ENCODE measurements at regions not wholly inside any gene's neighbourhood (a gene's known extent, or its start where the extent isn't known, plus 50 kb on each side); places are given as distances from the start of the nearest gene placed in this dataset.

DNA sequence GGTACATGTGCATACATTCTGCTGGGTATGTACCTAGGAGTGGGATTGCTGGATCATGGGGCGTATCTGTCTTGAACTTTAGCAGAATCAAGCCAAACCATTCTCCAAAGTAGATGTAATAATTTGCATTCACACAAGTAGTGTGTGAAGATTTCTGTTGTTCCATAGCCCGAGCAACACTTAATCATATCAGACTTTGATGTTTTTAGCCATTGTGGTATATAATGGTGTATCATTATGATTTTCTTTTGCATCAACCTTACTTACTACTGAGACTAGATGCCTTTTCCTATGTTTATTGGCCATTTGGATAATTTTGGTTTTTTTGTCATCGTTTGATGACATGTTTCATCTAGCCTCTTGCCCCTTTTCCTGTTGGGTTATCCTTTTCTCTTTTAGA lies 72.0 kb upstream of the TNRC6B start (continued):
- TF ChIP-seq, protein P1, sequence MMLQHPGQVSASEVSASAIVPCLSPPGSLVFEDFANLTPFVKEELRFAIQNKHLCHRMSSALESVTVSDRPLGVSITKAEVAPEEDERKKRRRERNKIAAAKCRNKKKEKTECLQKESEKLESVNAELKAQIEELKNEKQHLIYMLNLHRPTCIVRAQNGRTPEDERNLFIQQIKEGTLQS (IDR thresholded peaks at IDR 0.05; ENCODE audit: insufficient read depth, low read depth, low read length), result no peak
- TF ChIP-seq SP1 (IDR thresholded peaks at IDR 0.05; ENCODE audit: low read depth, low read length) (no peak), KDM5A (IDR thresholded peaks at IDR 0.05; ENCODE audit: low read length) (no peak), TAF7 (optimal IDR thresholded peaks at IDR 0.05; ENCODE audit: borderline replicate concordance, low read depth, low read length) (no peak), BRCA1 (IDR thresholded peaks at IDR 0.05; ENCODE audit: low read depth, low read length) (no peak), CBX5 (IDR thresholded peaks at IDR 0.05; ENCODE audit: low read depth, low read length) (no peak)
